SU-DHL-6 (cell line): ENCODE measurements at regions not wholly inside any gene's neighbourhood (a gene's known extent, or its start where the extent isn't known, plus 50 kb on each side); places are given as distances from the start of the nearest gene placed in this dataset.

Experiments
- H2AFZ ChIP-seq: fragments of 200-600 bp; sonication (generic); 2 replicates; pipeline ENCODE4 v1.6.1; 2014; ENCODE audit warnings: low read depth, mild to moderate bottlenecking, moderate library complexity, mixed read lengths, antibody characterized with exemption, low read length; ENCODE audit not compliant: severe bottlenecking
- H3F3A ChIP-seq: fragments of 200-600 bp; shearing (Covaris generic); 2 replicates; pipeline ENCODE4 v1.6.0; 2016; ENCODE audit warnings: antibody characterized with exemption, mild to moderate bottlenecking; ENCODE audit not compliant: insufficient read depth
- H3K27ac ChIP-seq: fragments of 200-600 bp; sonication (generic); 2 replicates; pipeline ENCODE4 v1.5.1; 2016; ENCODE audit warnings: low read depth, mild to moderate bottlenecking, low read length, moderate library complexity, mixed read lengths
- H3K27me3 ChIP-seq: fragments of 200-600 bp; sonication (generic), shearing (Covaris generic); 2 replicates; pipeline ENCODE4 v1.6.0; 2014; ENCODE audit warnings: mild to moderate bottlenecking, low read length
- H3K36me3 ChIP-seq: fragments of 200-600 bp; sonication (generic); 2 replicates; pipeline ENCODE4 v1.6.1; 2014; ENCODE audit warnings: mild to moderate bottlenecking, low read length, mixed read lengths
- H3K4me2 ChIP-seq: fragments of 300-600, 200-600 bp; shearing (Covaris generic), sonication (generic); 2 replicates; pipeline ENCODE4 v1.6.0; 2014; ENCODE audit warnings: low read length, low read depth, mild to moderate bottlenecking; ENCODE audit not compliant: poor library complexity, severe bottlenecking
- H3K4me3 ChIP-seq: fragments of 200-600 bp; sonication (generic); 2 replicates; pipeline ENCODE4 v1.5.1; 2014; ENCODE audit warnings: antibody characterized with exemption, low read length, mild to moderate bottlenecking, mixed read lengths; ENCODE audit not compliant: insufficient read depth, poor library complexity, severe bottlenecking
- H3K79me2 ChIP-seq: fragments of 200-600 bp; sonication (generic); 2 replicates; pipeline ENCODE4 v1.6.1; 2014; ENCODE audit warnings: mild to moderate bottlenecking, low read length, moderate library complexity; ENCODE audit not compliant: insufficient read depth
- H3K9ac ChIP-seq: fragments of 200-600 bp; sonication (generic); 2 replicates; pipeline ENCODE4 v1.7.0; 2014; ENCODE audit warnings: mild to moderate bottlenecking, low read length
- H3K9me2 ChIP-seq: fragments of 200-600 bp; sonication (generic); replicated peaks from 2 replicates; pipeline ENCODE4 v1.6.1; 2014; ENCODE audit warnings: low read length; ENCODE audit not compliant: insufficient read depth
- H3K9me3 ChIP-seq: fragments of 200-600 bp; sonication (generic); 2 replicates; pipeline ENCODE4 v1.6.1; 2014; ENCODE audit warnings: low read length, mixed read lengths; ENCODE audit not compliant: insufficient read depth
- H4K20me1 ChIP-seq: fragments of 200-600 bp; sonication (generic); 2 replicates; pipeline ENCODE4 v1.6.1; 2014; ENCODE audit warnings: low read depth, mild to moderate bottlenecking, antibody characterized with exemption, low read length, moderate library complexity, mixed read lengths
- EZH2phosphoT487 ChIP-seq: fragments of 200-600 bp; sonication (generic), shearing (Covaris generic); conservative IDR thresholded peaks from 2 replicates; pipeline ENCODE4 v1.6.1; 2018; ENCODE audit warnings: mild to moderate bottlenecking, antibody characterized with exemption, low read length, moderate library complexity, mixed read lengths
- TF ChIP-seq, protein P1 (sequence below): fragments of 200-600 bp; sonication (generic); IDR thresholded peaks from one replicate; pipeline ENCODE4 v1.5.1; 2017; ENCODE audit warnings: antibody characterized with exemption, mild to moderate bottlenecking, low read length, moderate library complexity; ENCODE audit not compliant: insufficient read depth, poor library complexity, severe bottlenecking

DNA sequence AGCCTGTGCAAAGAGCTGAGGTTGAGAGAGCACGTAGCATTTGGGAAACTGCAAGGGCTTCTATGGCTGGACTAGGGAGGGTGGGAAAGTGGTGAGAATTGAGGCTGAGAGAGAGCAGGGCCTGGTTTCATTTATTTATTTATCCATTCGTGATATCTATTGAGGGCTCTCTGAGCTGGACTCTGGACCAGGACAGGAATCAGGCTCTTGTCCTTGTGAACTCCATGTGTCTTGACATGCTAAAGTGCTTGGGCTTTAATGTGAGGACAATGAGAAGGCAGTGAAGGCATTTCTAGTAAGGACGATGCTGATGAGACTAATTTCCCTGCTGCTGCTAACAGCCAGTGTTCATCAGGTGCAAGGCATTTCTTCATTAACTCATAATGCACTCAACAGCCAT, 95.9 kb upstream of the KLF4 start:
- Histone ChIP-seq H3K27ac (no peak overlapping the region), H3K4me3 (no peak overlapping the region), H3F3A (no peaks in the 10 kb centered on the region), H3K9ac (no peak overlapping the region), H3K4me2 (no peak overlapping the region), H4K20me1 (no peaks in the 10 kb centered on the region), H3K9me2 (no peaks in the 10 kb centered on the region), H3K27me3 (no peaks in the 10 kb centered on the region), H3K9me3 (no peaks in the 10 kb centered on the region), H3K79me2 (no peaks in the 10 kb centered on the region), H2AFZ (no peak overlapping the region), H3K36me3 (no peaks in the 10 kb centered on the region)
- TF ChIP-seq, protein P1, sequence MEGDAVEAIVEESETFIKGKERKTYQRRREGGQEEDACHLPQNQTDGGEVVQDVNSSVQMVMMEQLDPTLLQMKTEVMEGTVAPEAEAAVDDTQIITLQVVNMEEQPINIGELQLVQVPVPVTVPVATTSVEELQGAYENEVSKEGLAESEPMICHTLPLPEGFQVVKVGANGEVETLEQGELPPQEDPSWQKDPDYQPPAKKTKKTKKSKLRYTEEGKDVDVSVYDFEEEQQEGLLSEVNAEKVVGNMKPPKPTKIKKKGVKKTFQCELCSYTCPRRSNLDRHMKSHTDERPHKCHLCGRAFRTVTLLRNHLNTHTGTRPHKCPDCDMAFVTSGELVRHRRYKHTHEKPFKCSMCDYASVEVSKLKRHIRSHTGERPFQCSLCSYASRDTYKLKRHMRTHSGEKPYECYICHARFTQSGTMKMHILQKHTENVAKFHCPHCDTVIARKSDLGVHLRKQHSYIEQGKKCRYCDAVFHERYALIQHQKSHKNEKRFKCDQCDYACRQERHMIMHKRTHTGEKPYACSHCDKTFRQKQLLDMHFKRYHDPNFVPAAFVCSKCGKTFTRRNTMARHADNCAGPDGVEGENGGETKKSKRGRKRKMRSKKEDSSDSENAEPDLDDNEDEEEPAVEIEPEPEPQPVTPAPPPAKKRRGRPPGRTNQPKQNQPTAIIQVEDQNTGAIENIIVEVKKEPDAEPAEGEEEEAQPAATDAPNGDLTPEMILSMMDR: no peak
- no peak for TF ChIP-seq EZH2phosphoT487

DNA sequence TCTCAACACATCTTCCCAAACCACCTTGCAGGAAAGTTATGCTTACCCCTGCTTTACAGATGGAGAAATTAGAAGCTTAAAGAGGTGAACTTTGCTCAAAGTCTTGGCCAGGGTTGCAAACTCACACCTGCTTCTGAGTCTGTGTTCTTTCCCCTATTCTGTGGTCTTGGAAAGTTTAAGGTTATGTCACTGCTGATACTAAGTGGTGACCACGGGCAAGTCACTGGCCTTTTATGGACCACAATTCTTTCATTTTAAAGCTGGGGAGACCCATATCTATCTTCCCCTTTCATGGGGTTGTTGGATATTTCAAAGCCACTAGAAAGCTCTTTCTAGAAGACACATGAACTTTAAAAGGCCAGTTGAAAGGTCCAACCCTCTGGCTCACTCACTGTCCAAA, 95.4 kb upstream of the KLF4 start:
- H3K9me3 ChIP-seq: no peaks in the 10 kb centered on the region
- H3K27me3 ChIP-seq: no peaks in the 10 kb centered on the region
- no peak overlapping the region for H3K9ac ChIP-seq
- H3F3A ChIP-seq: no peaks in the 10 kb centered on the region
- H3K27ac ChIP-seq: no peak overlapping the region
- no peaks in the 10 kb centered on the region for H3K9me2 ChIP-seq
- H4K20me1 ChIP-seq: no peaks in the 10 kb centered on the region
- no peak overlapping the region for H3K4me2 ChIP-seq
- H3K4me3 ChIP-seq: no peak overlapping the region
- no peaks in the 10 kb centered on the region for H3K36me3 ChIP-seq
- H3K79me2 ChIP-seq: no peaks in the 10 kb centered on the region
- TF ChIP-seq, protein P1: no peak
- no peak for TF ChIP-seq EZH2phosphoT487
- H2AFZ ChIP-seq: no peak overlapping the region

DNA sequence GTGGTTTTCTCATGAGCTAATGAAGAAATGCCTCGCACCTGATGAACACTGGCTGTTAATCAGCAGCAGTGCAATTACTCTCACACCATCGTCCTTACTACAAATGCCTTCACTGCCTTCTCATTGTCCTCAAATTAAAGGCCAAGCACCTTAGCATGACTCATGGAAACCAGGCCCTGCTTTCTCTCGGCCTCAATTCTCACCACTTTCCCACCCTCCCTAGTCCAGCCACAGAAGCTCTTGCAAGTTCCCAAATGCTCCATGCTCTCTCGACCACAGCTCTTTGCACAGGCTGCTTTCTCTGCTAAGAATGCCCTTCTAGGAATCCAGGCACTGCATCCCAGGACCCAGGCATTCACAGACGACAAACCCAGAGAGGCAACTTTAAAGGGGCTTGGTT, 94.6 kb upstream of the KLF4 start:
- no peak overlapping the region for H2AFZ ChIP-seq
- H3F3A ChIP-seq: no peaks in the 10 kb centered on the region
- H3K9me3 ChIP-seq: no peaks in the 10 kb centered on the region
- no peaks in the 10 kb centered on the region for H3K36me3 ChIP-seq
- H3K79me2 ChIP-seq: no peaks in the 10 kb centered on the region
- TF ChIP-seq EZH2phosphoT487: no peak
- TF ChIP-seq, protein P1: no peak
- H3K4me2 ChIP-seq: no peak overlapping the region
- no peak overlapping the region for H3K9ac ChIP-seq
- H3K27me3 ChIP-seq: no peaks in the 10 kb centered on the region
- H4K20me1 ChIP-seq: no peaks in the 10 kb centered on the region
- H3K4me3 ChIP-seq: no peak overlapping the region
- H3K27ac ChIP-seq: no peak overlapping the region
- no peaks in the 10 kb centered on the region for H3K9me2 ChIP-seq
